Neural progenitor cell (in vitro differentiated cells): ENCODE measurements at regions not wholly inside any gene's neighbourhood (a gene's known extent, or its start where the extent isn't known, plus 50 kb on each side); places are given as distances from the start of the nearest gene placed in this dataset.

Experiments used
- DNase-seq: peaks from one replicate; pipeline ENCODE4 v3.0.0-alpha.2; 2016; ENCODE audit warnings: low spot score
- H2AFZ ChIP-seq: fragments of 200-600 bp; sonication (generic); replicated peaks from 2 replicates; pipeline ENCODE4 v1.6.1; 2016; ENCODE audit warnings: antibody characterized with exemption
- H3F3A ChIP-seq: fragments of 200-600 bp; sonication (generic); 2 replicates; pipeline ENCODE4 v1.6.1; 2016; ENCODE audit warnings: antibody characterized with exemption, low read depth
- H3K27ac ChIP-seq: fragments of 200-600 bp; sonication (generic); 2 replicates; pipeline ENCODE4 v1.5.1; 2016; ENCODE audit warnings: mild to moderate bottlenecking
- H3K27me3 ChIP-seq: fragments of 200-600 bp; sonication (generic); 2 replicates; pipeline ENCODE4 v1.6.1; 2016; ENCODE audit warnings: mild to moderate bottlenecking, moderate library complexity
- H3K36me3 ChIP-seq: fragments of 200-600 bp; sonication (generic); 2 replicates; pipeline ENCODE4 v1.5.1; 2016
- H3K4me1 ChIP-seq: fragments of 200-600 bp; sonication (generic); 2 replicates; pipeline ENCODE4 v1.6.1; 2016; ENCODE audit warnings: mixed run types
- H3K4me2 ChIP-seq: fragments of 200-600 bp; sonication (generic); 2 replicates; pipeline ENCODE4 v1.6.1; 2016
- H3K4me3 ChIP-seq: fragments of 200-600 bp; sonication (generic); 2 replicates; pipeline ENCODE4 v1.5.1; 2016
- H3K79me2 ChIP-seq: fragments of 200-600 bp; sonication (generic); 2 replicates; pipeline ENCODE4 v1.6.1; 2016; ENCODE audit warnings: low read depth
- H3K9ac ChIP-seq: fragments of 200-600 bp; sonication (generic); 2 replicates; pipeline ENCODE4 v1.6.1; 2016
- H3K9me3 ChIP-seq: fragments of 200-600 bp; sonication (generic); 2 replicates; pipeline ENCODE4 v1.5.1; 2016; ENCODE audit warnings: low read depth
- H4K20me1 ChIP-seq: fragments of 200-600 bp; sonication (generic); 2 replicates; pipeline ENCODE4 v1.6.1; 2016; ENCODE audit warnings: low read depth
- H3K27ac Mint-ChIP-seq: 3 replicates; pipeline ENCODE4 v1.8.0; 2021; ENCODE audit warnings: mixed read lengths
- H3K27me3 Mint-ChIP-seq: 2 replicates; pipeline ENCODE4 v1.8.0; 2022; ENCODE audit warnings: low read depth, mild to moderate bottlenecking, inconsistent platforms, moderate library complexity, mixed read lengths; ENCODE audit not compliant: insufficient read depth
- H3K36me3 Mint-ChIP-seq: 3 replicates; pipeline ENCODE4 v1.8.0; 2021; ENCODE audit warnings: mixed read lengths
- H3K4me1 Mint-ChIP-seq: 3 replicates; pipeline ENCODE4 v1.8.0; 2021; ENCODE audit warnings: mixed read lengths
- H3K4me3 Mint-ChIP-seq: 3 replicates; pipeline ENCODE4 v1.8.0; 2021; ENCODE audit warnings: mild to moderate bottlenecking, moderate library complexity, mixed read lengths
- H3K9me3 Mint-ChIP-seq: 3 replicates; pipeline ENCODE4 v1.8.0; 2020; ENCODE audit warnings: mixed read lengths
- EZH2 ChIP-seq: fragments of 200-600 bp; sonication (generic); IDR thresholded peaks from 2 replicates; pipeline ENCODE4 v1.6.1; 2017; ENCODE audit warnings: antibody characterized with exemption, mild to moderate bottlenecking, moderate library complexity
- EZH2phosphoT487 ChIP-seq: fragments of 200-600 bp; sonication (generic); IDR thresholded peaks from 2 replicates; pipeline ENCODE4 v1.6.1; 2017; ENCODE audit warnings: antibody characterized with exemption
- TF ChIP-seq, protein P1 (sequence below): fragments of 200-600 bp; sonication (generic); IDR thresholded peaks from 2 replicates; pipeline ENCODE4 v1.5.1; 2017; ENCODE audit warnings: antibody characterized with exemption, mild to moderate bottlenecking

DNA sequence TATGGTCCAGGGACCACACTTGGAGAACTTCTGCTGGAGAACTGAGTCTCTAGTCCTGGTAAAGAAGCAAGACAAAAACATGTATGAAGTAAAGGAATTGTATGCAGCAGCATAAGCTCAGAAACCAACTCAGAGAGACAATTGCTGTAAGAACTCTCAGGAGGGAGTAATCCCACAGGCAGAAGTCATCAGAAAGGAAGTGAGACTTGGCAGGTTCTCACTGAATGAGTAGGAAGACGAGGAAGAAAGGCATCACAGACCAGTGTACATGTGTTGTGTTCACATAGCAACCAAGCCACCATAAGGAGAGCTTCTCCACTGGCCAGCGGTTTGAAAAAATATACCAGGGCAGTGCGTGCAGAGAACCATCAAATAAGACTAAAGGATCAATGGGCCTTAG, 57.9 kb upstream of the FST start:
- Histone ChIP-seq H4K20me1 (no peaks in the 10 kb centered on the region), H3K27me3 (no peaks in the 10 kb centered on the region), H3K79me2 (no peaks in the 10 kb centered on the region), H2AFZ (no peak overlapping the region), H3K36me3 (no peaks in the 10 kb centered on the region), H3K4me2 (no peak overlapping the region), H3K9me3 (no peaks in the 10 kb centered on the region), H3F3A (peaks cover 4% of the 10 kb centered on the region), H3K4me1 (peaks cover 33% of the 10 kb centered on the region), H3K4me3 (no peak overlapping the region), H3K27ac (no peak overlapping the region), H3K9ac (no peak overlapping the region)
- no peak overlapping the region for H3K4me3 Mint-ChIP-seq
- H3K36me3 Mint-ChIP-seq, result no peaks in the 10 kb centered on the region
- no peaks in the 10 kb centered on the region for H3K9me3 Mint-ChIP-seq
- DNase-seq, result no peak
- TF ChIP-seq EZH2 (no peak), EZH2phosphoT487 (no peak)
- TF ChIP-seq, protein P1, sequence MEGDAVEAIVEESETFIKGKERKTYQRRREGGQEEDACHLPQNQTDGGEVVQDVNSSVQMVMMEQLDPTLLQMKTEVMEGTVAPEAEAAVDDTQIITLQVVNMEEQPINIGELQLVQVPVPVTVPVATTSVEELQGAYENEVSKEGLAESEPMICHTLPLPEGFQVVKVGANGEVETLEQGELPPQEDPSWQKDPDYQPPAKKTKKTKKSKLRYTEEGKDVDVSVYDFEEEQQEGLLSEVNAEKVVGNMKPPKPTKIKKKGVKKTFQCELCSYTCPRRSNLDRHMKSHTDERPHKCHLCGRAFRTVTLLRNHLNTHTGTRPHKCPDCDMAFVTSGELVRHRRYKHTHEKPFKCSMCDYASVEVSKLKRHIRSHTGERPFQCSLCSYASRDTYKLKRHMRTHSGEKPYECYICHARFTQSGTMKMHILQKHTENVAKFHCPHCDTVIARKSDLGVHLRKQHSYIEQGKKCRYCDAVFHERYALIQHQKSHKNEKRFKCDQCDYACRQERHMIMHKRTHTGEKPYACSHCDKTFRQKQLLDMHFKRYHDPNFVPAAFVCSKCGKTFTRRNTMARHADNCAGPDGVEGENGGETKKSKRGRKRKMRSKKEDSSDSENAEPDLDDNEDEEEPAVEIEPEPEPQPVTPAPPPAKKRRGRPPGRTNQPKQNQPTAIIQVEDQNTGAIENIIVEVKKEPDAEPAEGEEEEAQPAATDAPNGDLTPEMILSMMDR, result no peak
- H3K27ac Mint-ChIP-seq, result no peak overlapping the region
- peaks cover 11% of the 10 kb centered on the region for H3K4me1 Mint-ChIP-seq
- peaks cover 5% of the 10 kb centered on the region for H3K27me3 Mint-ChIP-seq

DNA sequence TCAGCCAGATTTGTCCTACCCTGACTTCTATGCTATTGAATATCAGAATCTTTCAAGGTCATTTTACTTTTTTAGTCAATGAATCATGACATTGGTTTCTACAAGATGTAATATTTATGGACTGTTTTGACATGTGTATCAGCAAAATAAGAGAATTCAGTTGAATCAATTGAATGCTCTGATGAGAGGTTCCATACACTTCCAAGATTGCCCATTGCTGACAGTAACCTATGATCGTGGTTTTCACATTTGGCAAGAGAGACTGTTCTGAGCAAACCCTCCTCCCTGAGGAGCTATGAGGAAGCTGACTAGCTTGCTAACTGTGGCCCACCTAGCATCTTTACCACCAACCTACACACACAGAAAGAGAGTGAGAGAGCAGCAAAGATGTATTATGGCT, 56.7 kb upstream of the FST start:
- Histone ChIP-seq H2AFZ (no peak overlapping the region), H4K20me1 (no peaks in the 10 kb centered on the region)
- DNase-seq, result no peak

DNA sequence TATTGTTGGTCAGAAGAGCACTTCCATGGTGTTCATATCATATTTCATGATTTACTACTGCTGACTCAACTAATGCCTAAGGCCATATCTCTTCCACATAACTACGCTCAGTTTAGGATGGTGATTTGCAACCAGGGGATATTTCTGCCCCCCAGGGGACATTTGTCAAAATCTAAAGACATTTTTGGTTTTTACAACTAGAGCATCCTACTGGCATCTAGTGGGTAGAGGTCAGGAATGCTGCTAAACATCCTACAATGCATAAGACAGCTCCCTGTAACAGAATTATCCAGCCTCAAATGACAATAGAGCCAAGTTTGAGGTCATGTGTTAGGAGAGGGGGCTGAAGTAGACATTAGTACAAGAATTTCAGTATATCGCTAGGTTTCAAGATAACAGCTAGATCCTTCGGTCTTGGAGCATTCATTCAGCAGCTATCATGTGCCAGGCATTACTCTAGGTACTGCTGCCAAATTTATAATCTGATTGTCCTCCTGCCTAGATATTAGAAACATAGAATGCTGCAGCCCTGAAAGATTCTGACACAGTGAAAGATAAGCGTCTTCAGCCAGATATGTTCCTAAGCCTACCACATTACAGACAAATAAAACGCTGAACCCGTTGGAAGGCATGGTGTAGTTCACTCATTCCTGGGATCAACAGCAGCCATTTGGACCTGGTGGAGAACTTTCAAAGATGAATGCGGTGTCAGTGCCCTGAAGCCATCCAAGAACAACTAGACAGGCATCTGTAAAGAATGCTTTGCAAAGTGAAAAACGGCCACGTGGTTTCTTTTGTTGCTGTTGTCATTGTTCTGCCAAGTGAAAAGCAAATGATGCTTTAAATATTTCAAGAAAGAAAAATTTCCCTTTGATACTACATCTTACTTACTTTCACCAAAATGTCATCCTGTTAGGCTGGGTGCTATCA, 55.5 kb upstream of the FST start:
- peaks cover 4% of the 10 kb centered on the region for H3F3A ChIP-seq
- Mint-ChIP-seq H3K4me3 (no peak overlapping the region), H3K4me1 (peaks cover 5% of the 10 kb centered on the region), H3K27ac (no peak overlapping the region), H3K9me3 (no peaks in the 10 kb centered on the region), H3K36me3 (no peaks in the 10 kb centered on the region), H3K27me3 (peaks cover 5% of the 10 kb centered on the region)
- no peaks in the 10 kb centered on the region for H3K27me3 ChIP-seq
- H3K4me2 ChIP-seq, result no peak overlapping the region
- H3K9ac ChIP-seq, result no peak overlapping the region
- H3K4me1 ChIP-seq, result peaks cover 23% of the 10 kb centered on the region
- no peak overlapping the region for H3K27ac ChIP-seq
- DNase-seq, result no peak
- H2AFZ ChIP-seq, result peak overlapping the region; percentile 69
- no peaks in the 10 kb centered on the region for H4K20me1 ChIP-seq
- H3K79me2 ChIP-seq, result no peaks in the 10 kb centered on the region
- H3K4me3 ChIP-seq, result no peak overlapping the region
- TF ChIP-seq, protein P1, result no peak
- TF ChIP-seq EZH2, result no peak
- TF ChIP-seq EZH2phosphoT487, result no peak
- no peaks in the 10 kb centered on the region for H3K36me3 ChIP-seq
- no peaks in the 10 kb centered on the region for H3K9me3 ChIP-seq

More for the DNA sequence above, 56.7 kb upstream of the FST start:
- no peak overlapping the region for H3K27ac ChIP-seq
- no peak overlapping the region for H3K9ac ChIP-seq
- peaks cover 30% of the 10 kb centered on the region for H3K4me1 ChIP-seq
- no peaks in the 10 kb centered on the region for H3K79me2 ChIP-seq
- TF ChIP-seq, protein P1, result no peak
- TF ChIP-seq EZH2 (no peak), EZH2phosphoT487 (no peak)
- H3K4me3 Mint-ChIP-seq, result no peak overlapping the region
- H3K4me1 Mint-ChIP-seq, result peaks cover 7% of the 10 kb centered on the region
- H3K4me3 ChIP-seq, result no peak overlapping the region
- no peaks in the 10 kb centered on the region for H3K27me3 ChIP-seq
- H3K36me3 Mint-ChIP-seq, result no peaks in the 10 kb centered on the region
- no peak overlapping the region for H3K27ac Mint-ChIP-seq
- H3K27me3 Mint-ChIP-seq, result peaks cover 5% of the 10 kb centered on the region
- peaks cover 4% of the 10 kb centered on the region for H3F3A ChIP-seq
- no peaks in the 10 kb centered on the region for H3K9me3 ChIP-seq
- H3K9me3 Mint-ChIP-seq, result no peaks in the 10 kb centered on the region
- H3K4me2 ChIP-seq, result no peak overlapping the region
- no peaks in the 10 kb centered on the region for H3K36me3 ChIP-seq
